ENCODE measurements at regions not wholly inside any gene's neighbourhood (a gene's known extent, or its start where the extent isn't known, plus 50 kb on each side); places are given as distances from the start of the nearest gene placed in this dataset.

GRCh38 chr14:40265096-40265495, 832.9 kb upstream of the FBXO33 start:
- TF ChIP-seq, protein P1, sequence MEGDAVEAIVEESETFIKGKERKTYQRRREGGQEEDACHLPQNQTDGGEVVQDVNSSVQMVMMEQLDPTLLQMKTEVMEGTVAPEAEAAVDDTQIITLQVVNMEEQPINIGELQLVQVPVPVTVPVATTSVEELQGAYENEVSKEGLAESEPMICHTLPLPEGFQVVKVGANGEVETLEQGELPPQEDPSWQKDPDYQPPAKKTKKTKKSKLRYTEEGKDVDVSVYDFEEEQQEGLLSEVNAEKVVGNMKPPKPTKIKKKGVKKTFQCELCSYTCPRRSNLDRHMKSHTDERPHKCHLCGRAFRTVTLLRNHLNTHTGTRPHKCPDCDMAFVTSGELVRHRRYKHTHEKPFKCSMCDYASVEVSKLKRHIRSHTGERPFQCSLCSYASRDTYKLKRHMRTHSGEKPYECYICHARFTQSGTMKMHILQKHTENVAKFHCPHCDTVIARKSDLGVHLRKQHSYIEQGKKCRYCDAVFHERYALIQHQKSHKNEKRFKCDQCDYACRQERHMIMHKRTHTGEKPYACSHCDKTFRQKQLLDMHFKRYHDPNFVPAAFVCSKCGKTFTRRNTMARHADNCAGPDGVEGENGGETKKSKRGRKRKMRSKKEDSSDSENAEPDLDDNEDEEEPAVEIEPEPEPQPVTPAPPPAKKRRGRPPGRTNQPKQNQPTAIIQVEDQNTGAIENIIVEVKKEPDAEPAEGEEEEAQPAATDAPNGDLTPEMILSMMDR (IDR thresholded peaks at IDR 0.05) = no peak
- TF ChIP-seq POLR2A (IDR thresholded peaks at IDR 0.05) = no peak
